ENCODE measurements at regions not wholly inside any gene's neighbourhood (a gene's known extent, or its start where the extent isn't known, plus 50 kb on each side); places are given as distances from the start of the nearest gene placed in this dataset.

- TF ChIP-seq RAD21 (conservative IDR thresholded peaks at IDR 0.05), result no peak
- no peak for TF ChIP-seq POLR2AphosphoS5 (IDR thresholded peaks at IDR 0.05)
- TF ChIP-seq, protein P1, sequence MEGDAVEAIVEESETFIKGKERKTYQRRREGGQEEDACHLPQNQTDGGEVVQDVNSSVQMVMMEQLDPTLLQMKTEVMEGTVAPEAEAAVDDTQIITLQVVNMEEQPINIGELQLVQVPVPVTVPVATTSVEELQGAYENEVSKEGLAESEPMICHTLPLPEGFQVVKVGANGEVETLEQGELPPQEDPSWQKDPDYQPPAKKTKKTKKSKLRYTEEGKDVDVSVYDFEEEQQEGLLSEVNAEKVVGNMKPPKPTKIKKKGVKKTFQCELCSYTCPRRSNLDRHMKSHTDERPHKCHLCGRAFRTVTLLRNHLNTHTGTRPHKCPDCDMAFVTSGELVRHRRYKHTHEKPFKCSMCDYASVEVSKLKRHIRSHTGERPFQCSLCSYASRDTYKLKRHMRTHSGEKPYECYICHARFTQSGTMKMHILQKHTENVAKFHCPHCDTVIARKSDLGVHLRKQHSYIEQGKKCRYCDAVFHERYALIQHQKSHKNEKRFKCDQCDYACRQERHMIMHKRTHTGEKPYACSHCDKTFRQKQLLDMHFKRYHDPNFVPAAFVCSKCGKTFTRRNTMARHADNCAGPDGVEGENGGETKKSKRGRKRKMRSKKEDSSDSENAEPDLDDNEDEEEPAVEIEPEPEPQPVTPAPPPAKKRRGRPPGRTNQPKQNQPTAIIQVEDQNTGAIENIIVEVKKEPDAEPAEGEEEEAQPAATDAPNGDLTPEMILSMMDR (IDR thresholded peaks at IDR 0.05; ENCODE audit: poor library complexity, severe bottlenecking), result no peak
- TF ChIP-seq EZH2 (IDR thresholded peaks at IDR 0.05; ENCODE audit: borderline replicate concordance, insufficient read depth, low read length, poor library complexity, severe bottlenecking), result no peak
- TF ChIP-seq EP300 (conservative IDR thresholded peaks at IDR 0.05; ENCODE audit: poor library complexity, severe bottlenecking), result no peak
- TF ChIP-seq, protein P2, sequence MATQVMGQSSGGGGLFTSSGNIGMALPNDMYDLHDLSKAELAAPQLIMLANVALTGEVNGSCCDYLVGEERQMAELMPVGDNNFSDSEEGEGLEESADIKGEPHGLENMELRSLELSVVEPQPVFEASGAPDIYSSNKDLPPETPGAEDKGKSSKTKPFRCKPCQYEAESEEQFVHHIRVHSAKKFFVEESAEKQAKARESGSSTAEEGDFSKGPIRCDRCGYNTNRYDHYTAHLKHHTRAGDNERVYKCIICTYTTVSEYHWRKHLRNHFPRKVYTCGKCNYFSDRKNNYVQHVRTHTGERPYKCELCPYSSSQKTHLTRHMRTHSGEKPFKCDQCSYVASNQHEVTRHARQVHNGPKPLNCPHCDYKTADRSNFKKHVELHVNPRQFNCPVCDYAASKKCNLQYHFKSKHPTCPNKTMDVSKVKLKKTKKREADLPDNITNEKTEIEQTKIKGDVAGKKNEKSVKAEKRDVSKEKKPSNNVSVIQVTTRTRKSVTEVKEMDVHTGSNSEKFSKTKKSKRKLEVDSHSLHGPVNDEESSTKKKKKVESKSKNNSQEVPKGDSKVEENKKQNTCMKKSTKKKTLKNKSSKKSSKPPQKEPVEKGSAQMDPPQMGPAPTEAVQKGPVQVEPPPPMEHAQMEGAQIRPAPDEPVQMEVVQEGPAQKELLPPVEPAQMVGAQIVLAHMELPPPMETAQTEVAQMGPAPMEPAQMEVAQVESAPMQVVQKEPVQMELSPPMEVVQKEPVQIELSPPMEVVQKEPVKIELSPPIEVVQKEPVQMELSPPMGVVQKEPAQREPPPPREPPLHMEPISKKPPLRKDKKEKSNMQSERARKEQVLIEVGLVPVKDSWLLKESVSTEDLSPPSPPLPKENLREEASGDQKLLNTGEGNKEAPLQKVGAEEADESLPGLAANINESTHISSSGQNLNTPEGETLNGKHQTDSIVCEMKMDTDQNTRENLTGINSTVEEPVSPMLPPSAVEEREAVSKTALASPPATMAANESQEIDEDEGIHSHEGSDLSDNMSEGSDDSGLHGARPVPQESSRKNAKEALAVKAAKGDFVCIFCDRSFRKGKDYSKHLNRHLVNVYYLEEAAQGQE (IDR thresholded peaks at IDR 0.05; ENCODE audit: borderline replicate concordance), result no peak
- no peak for TF ChIP-seq SMC3 (conservative IDR thresholded peaks at IDR 0.05; ENCODE audit: poor library complexity)
- no peak for TF ChIP-seq MXI1 (conservative IDR thresholded peaks at IDR 0.05; ENCODE audit: poor library complexity, severe bottlenecking)
These were observed 679.3 kb upstream of the FLRT2 start for GRCh38 chr14:84850595-84850994.
